ENCODE measurements at regions not wholly inside any gene's neighbourhood (a gene's known extent, or its start where the extent isn't known, plus 50 kb on each side); places are given as distances from the start of the nearest gene placed in this dataset.

- TF ChIP-seq, protein P1, sequence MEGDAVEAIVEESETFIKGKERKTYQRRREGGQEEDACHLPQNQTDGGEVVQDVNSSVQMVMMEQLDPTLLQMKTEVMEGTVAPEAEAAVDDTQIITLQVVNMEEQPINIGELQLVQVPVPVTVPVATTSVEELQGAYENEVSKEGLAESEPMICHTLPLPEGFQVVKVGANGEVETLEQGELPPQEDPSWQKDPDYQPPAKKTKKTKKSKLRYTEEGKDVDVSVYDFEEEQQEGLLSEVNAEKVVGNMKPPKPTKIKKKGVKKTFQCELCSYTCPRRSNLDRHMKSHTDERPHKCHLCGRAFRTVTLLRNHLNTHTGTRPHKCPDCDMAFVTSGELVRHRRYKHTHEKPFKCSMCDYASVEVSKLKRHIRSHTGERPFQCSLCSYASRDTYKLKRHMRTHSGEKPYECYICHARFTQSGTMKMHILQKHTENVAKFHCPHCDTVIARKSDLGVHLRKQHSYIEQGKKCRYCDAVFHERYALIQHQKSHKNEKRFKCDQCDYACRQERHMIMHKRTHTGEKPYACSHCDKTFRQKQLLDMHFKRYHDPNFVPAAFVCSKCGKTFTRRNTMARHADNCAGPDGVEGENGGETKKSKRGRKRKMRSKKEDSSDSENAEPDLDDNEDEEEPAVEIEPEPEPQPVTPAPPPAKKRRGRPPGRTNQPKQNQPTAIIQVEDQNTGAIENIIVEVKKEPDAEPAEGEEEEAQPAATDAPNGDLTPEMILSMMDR (IDR thresholded peaks at IDR 0.05; ENCODE audit: low read length) = no peak
- TF ChIP-seq EZH2 (optimal IDR thresholded peaks at IDR 0.05; ENCODE audit: low read depth, low read length) (no peak), EZH2phosphoT487 (IDR thresholded peaks at IDR 0.05; ENCODE audit: low read length) (no peak)
These were observed 72.0 kb upstream of the USP29 start for GRCh38 chr19:57047743-57048142.
